Natural killer cell treated with Interleukin-12 subunit alpha and Interleukin-12 subunit beta and Interleukin-15 and Interleukin-18, amount 100 ng/mL, for 72 hours (primary cell): ENCODE measurements at regions not wholly inside any gene's neighbourhood (a gene's known extent, or its start where the extent isn't known, plus 50 kb on each side); places are given as distances from the start of the nearest gene placed in this dataset.

Experiments
- ATAC-seq, 2 donors: fragments of 150-1000 bp; cut with Tn5 transposase in 1 of 2; sonication (Bioruptor Pico), chemical (Tn5 transposase) in 1 of 2; 2 replicates each; pipeline ENCODE4 v1.10.0; 2021
- DNase-seq: peaks from one replicate; pipeline ENCODE4 v3.0.0; 2022; ENCODE audit warnings: low spot score
- H3K27ac Mint-ChIP-seq, 2 donors: 1 replicate in 1 of 2; 2 replicates in 1 of 2; pipeline ENCODE4 v1.8.0; 2022; ENCODE audit warnings: mixed read lengths in 2 of 2, mild to moderate bottlenecking in 1 of 2, moderate library complexity in 1 of 2
- H3K27me3 Mint-ChIP-seq, 2 donors: 1 replicate in 1 of 2; 2 replicates in 1 of 2; pipeline ENCODE4 v1.8.0; 2022; ENCODE audit warnings: mixed read lengths in 2 of 2
- H3K36me3 Mint-ChIP-seq: one replicate; pipeline ENCODE4 v1.8.0; 2022; ENCODE audit warnings: mixed read lengths
- H3K4me1 Mint-ChIP-seq, 2 donors: 1 replicate in 1 of 2; 2 replicates in 1 of 2; pipeline ENCODE4 v1.8.0; 2022; ENCODE audit warnings: low read depth in 2 of 2, mixed read lengths in 2 of 2, mild to moderate bottlenecking in 1 of 2
- H3K4me3 Mint-ChIP-seq: one replicate; pipeline ENCODE4 v1.8.0; 2022; ENCODE audit warnings: mixed read lengths
- H3K9me3 Mint-ChIP-seq: 2 replicates; pipeline ENCODE4 v1.8.0; 2022; ENCODE audit warnings: mixed read lengths

GRCh38 chr10:80767963-80768362, 230.3 kb downstream of the SH2D4B start:
- Mint-ChIP-seq H3K27ac (no peak overlapping the region), H3K36me3 (no peaks in the 10 kb centered on the region), H3K27me3 (peaks cover 14 to 32% of the 10 kb centered on the region in 2 donors), H3K4me3 (no peak overlapping the region), H3K4me1 (no peaks in the 10 kb centered on the region), H3K9me3 (peaks cover 3% of the 10 kb centered on the region)
- no peak for ATAC-seq
- DNase-seq: no peak

GRCh38 chr10:80769700-80770160, 232.0 kb downstream of the SH2D4B start:
- H3K4me3 Mint-ChIP-seq: no peak overlapping the region
- DNase-seq (no peak), ATAC-seq (no peak)
- peaks cover 3% of the 10 kb centered on the region for H3K9me3 Mint-ChIP-seq
- H3K27me3 Mint-ChIP-seq: peaks cover 12 to 40% of the 10 kb centered on the region in 2 donors
- H3K4me1 Mint-ChIP-seq: no peaks in the 10 kb centered on the region
- no peaks in the 10 kb centered on the region for H3K36me3 Mint-ChIP-seq
- no peak overlapping the region for H3K27ac Mint-ChIP-seq

GRCh38 chr10:80770239-80770638, 232.5 kb downstream of the SH2D4B start:
- Mint-ChIP-seq H3K27me3 (peaks cover 9 to 40% of the 10 kb centered on the region in 2 donors), H3K27ac (no peak overlapping the region), H3K36me3 (no peaks in the 10 kb centered on the region), H3K4me1 (no peaks in the 10 kb centered on the region), H3K9me3 (peaks cover 3% of the 10 kb centered on the region), H3K4me3 (no peak overlapping the region)
- DNase-seq: no peak
- ATAC-seq: no peak

- Mint-ChIP-seq H3K27ac (no peak overlapping the region), H3K9me3 (peaks cover 3% of the 10 kb centered on the region), H3K4me1 (no peaks in the 10 kb centered on the region), H3K36me3 (no peaks in the 10 kb centered on the region), H3K4me3 (no peak overlapping the region), H3K27me3 (peaks cover 9 to 36% of the 10 kb centered on the region in 2 donors)
- DNase-seq (no peak), ATAC-seq (no peak)
These were observed 233.6 kb downstream of the SH2D4B start for GRCh38 chr10:80771285-80771684.

GRCh38 chr10:80771902-80772555, 234.3 kb downstream of the SH2D4B start:
- Mint-ChIP-seq H3K9me3 (peaks cover 3% of the 10 kb centered on the region), H3K4me1 (no peaks in the 10 kb centered on the region), H3K4me3 (no peak overlapping the region), H3K27me3 (peaks cover 9 to 35% of the 10 kb centered on the region in 2 donors), H3K27ac (no peak overlapping the region), H3K36me3 (no peaks in the 10 kb centered on the region)
- DNase-seq (no peak), ATAC-seq (no peak)

GRCh38 chr10:80772596-80772995, 234.9 kb downstream of the SH2D4B start:
- Mint-ChIP-seq H3K4me1 (no peaks in the 10 kb centered on the region), H3K9me3 (peaks cover 3% of the 10 kb centered on the region), H3K27ac (no peak overlapping the region), H3K4me3 (no peak overlapping the region), H3K27me3 (peaks cover 9 to 35% of the 10 kb centered on the region in 2 donors), H3K36me3 (no peaks in the 10 kb centered on the region)
- ATAC-seq (no peak), DNase-seq (no peak)

- Mint-ChIP-seq H3K4me3 (no peak overlapping the region), H3K36me3 (no peaks in the 10 kb centered on the region), H3K27ac (no peak overlapping the region), H3K9me3 (peaks cover 3% of the 10 kb centered on the region), H3K27me3 (peaks cover 5 to 25% of the 10 kb centered on the region in 2 donors), H3K4me1 (no peaks in the 10 kb centered on the region)
- DNase-seq (no peak), ATAC-seq (no peak)
These were observed 247.0 kb downstream of the SH2D4B start for GRCh38 chr10:80784695-80785094.

DNA sequence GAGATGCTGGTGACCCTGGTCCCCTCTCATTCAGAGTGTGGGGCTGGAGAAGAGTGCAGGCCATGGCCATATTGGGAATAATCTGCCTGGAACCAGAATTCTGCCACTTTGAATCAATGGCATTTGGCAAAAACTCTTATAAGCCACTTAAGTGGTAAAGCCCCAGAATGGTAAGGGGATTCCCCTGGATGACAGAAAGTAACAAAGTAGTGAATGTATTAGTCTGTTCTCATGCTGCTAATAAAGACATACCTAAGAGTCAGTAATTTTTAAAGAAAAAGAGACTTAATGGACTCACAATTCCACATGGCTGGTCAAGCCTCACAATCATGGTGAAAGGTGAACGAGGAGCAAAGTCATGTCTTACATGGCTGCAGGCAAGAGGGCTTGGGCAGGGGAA, 248.6 kb downstream of the SH2D4B start:
- Mint-ChIP-seq H3K27ac (no peak overlapping the region), H3K27me3 (peaks cover 5 to 30% of the 10 kb centered on the region in 2 donors), H3K4me3 (no peak overlapping the region), H3K4me1 (no peaks in the 10 kb centered on the region), H3K9me3 (peaks cover 3% of the 10 kb centered on the region), H3K36me3 (no peaks in the 10 kb centered on the region)
- no peak for ATAC-seq
- DNase-seq: no peak

DNA sequence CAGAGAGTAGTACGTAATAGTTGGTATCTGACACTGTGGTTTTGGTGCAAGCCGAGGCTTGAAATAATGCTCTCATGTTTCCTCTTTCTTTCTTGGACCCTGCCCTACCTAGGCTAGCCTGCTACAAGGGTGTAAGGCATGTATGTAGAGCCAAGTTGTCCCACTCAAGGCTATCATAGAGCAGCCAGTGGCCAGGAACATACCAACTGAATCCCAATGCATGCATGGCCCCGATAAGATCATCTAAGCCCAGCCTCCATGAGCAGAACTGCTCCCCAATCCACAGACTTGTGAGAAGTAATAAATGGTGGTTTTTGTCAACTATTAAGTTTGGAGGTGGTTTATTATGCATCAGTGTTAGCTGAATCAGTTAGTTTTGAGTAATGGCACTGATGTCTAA, 250.2 kb downstream of the SH2D4B start:
- H3K27me3 Mint-ChIP-seq: peaks cover 2 to 20% of the 10 kb centered on the region in 2 donors
- no peak for ATAC-seq
- no peaks in the 10 kb centered on the region for H3K4me1 Mint-ChIP-seq
- H3K4me3 Mint-ChIP-seq: no peak overlapping the region
- no peaks in the 10 kb centered on the region for H3K36me3 Mint-ChIP-seq
- H3K9me3 Mint-ChIP-seq: peaks cover 3% of the 10 kb centered on the region
- H3K27ac Mint-ChIP-seq: no peak overlapping the region
- DNase-seq: no peak

DNA sequence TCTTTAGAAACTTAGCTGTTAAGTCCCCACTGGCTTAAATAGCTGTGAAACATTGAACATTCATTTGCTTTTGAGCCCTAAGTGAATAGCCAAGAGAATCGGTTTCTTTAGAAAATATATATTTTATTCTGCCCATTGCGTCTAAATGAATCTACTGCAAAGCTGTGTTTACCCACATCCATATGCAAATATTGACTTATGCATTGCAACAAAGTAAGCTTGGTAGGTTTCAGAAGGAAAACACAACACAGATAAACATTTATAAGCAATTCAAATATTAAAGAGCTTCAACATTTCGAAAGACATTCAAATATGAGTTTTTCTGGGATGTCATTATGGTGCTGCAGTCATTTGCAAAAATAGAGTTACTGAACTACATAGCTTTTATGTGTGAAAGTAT, 257.3 kb downstream of the SH2D4B start:
- Mint-ChIP-seq H3K27me3 (peaks cover 0 to 15% of the 10 kb centered on the region in 2 donors), H3K27ac (no peak overlapping the region), H3K9me3 (no peaks in the 10 kb centered on the region), H3K4me3 (no peak overlapping the region), H3K36me3 (no peaks in the 10 kb centered on the region), H3K4me1 (no peaks in the 10 kb centered on the region)
- DNase-seq (no peak), ATAC-seq (no peak)

DNA sequence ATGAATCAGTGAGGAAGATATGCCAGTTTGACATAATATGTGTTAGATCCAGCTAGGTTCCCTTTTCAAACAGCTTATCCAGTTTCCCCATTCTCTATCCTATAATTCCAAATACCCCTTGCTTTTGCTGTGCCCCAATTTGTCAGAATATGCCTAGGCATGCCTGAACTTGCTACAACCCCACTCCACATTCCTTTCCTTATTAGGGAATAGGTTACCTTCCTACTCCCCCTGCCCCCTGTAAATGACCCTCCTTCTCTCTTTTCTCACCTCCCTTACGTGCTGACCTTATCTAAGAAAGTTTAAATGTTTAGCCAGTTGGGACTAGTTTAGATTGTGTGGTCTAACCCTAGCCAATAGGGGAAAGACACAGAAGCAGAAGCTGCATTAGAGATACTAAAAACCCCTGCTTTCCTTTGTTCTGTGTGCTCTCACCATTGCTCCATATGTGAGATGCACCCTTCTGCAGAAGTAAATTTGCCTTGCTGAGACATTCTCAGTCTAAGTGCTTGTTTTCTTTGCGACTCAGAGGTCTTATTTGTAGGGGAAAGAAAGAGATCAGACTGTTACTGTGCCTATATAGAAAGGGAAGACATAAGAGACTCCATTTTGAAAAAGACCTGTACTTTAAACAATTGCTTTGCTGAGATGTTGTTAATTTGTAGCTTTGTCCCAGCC, 267.8 kb downstream of the SH2D4B start:
- Mint-ChIP-seq H3K36me3 (no peaks in the 10 kb centered on the region), H3K27me3 (no peaks in the 10 kb centered on the region), H3K4me1 (no peaks in the 10 kb centered on the region), H3K4me3 (no peak overlapping the region), H3K9me3 (peaks cover 5% of the 10 kb centered on the region), H3K27ac (no peak overlapping the region)
- ATAC-seq (no peak), DNase-seq (no peak)

- Mint-ChIP-seq H3K27ac (no peak overlapping the region), H3K27me3 (no peaks in the 10 kb centered on the region)
These were observed 276.5 kb downstream of the SH2D4B start for GRCh38 chr10:80814147-80814652.

DNA sequence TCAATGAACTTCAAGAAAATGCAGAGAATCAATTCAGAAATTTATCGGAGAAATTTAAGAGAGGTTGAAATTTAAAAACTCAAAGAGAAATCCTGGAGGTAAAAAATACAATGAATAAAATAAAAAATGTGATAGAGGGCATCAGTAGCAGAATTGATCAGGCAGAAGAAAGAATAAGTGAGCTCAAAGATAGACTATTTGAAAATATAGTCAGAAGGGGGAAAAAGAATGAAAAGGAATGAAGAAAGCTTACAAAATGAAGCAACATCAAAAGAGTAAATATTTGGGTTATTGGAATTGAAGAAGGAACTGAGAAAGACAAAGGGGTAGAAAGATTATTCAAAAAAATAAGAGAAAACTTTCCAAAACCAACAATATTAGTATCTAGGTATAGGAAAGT, 291.4 kb downstream of the SH2D4B start:
- H3K27ac Mint-ChIP-seq: no peak overlapping the region
- ATAC-seq (no peak), DNase-seq (no peak)

More at GRCh38 chr10:80814147-80814652, 276.5 kb downstream of the SH2D4B start:
- ATAC-seq: no peak
- Mint-ChIP-seq H3K9me3 (peaks cover 15% of the 10 kb centered on the region), H3K4me1 (no peaks in the 10 kb centered on the region), H3K36me3 (no peaks in the 10 kb centered on the region), H3K4me3 (no peak overlapping the region)
- DNase-seq: no peak

GRCh38 chr10:80829562-80829961, 291.9 kb downstream of the SH2D4B start:
- no peak overlapping the region for H3K4me3 Mint-ChIP-seq
- H3K4me1 Mint-ChIP-seq: no peaks in the 10 kb centered on the region
- H3K36me3 Mint-ChIP-seq: peaks cover 12% of the 10 kb centered on the region
- H3K27ac Mint-ChIP-seq: no peak overlapping the region
- no peak for DNase-seq
- no peaks in the 10 kb centered on the region for H3K27me3 Mint-ChIP-seq
- ATAC-seq: no peak
- H3K9me3 Mint-ChIP-seq: peaks cover 23% of the 10 kb centered on the region

More for the DNA sequence above, 291.4 kb downstream of the SH2D4B start:
- Mint-ChIP-seq H3K4me1 (no peaks in the 10 kb centered on the region), H3K36me3 (peaks cover 12% of the 10 kb centered on the region), H3K27me3 (no peaks in the 10 kb centered on the region), H3K9me3 (peaks cover 22% of the 10 kb centered on the region), H3K4me3 (no peak overlapping the region)
